ENCODE measurements at regions not wholly inside any gene's neighbourhood (a gene's known extent, or its start where the extent isn't known, plus 50 kb on each side); places are given as distances from the start of the nearest gene placed in this dataset.

- Histone ChIP-seq H3K27ac (no peak overlapping the region), H3K36me3 (ENCODE audit: insufficient read depth in 1 of 2, low read depth in 1 of 2) (no peaks in the 10 kb centered on the region), H3K4me1 (no peaks in the 10 kb centered on the region), H3K27me3 (ENCODE audit: insufficient read depth in 3 of 3, low read length in 2 of 3) (no peaks in the 10 kb centered on the region), H3K9me3 (no peaks in the 10 kb centered on the region), H3K4me3 (no peak overlapping the region)
- WGBS, 3 donors: 82 to 92% (median 84%) methylated on average over 2 of the region's 2 CpGs
- no peak for ATAC-seq
- no peak for DNase-seq
- TF ChIP-seq CTCF (IDR thresholded peaks at IDR 0.05): no peak
- intact Hi-C loops (cut with DNase I): no loop called here
These were observed 298.7 kb upstream of the BRINP1 start for GRCh38 chr9:119667916-119668315.

- no peaks in the 10 kb centered on the region for H3K4me1 ChIP-seq
- no peak overlapping the region for H3K4me3 ChIP-seq
- intact Hi-C loops (cut with DNase I): no loop called here
- H3K9me3 ChIP-seq: no peaks in the 10 kb centered on the region
- H3K27me3 ChIP-seq (ENCODE audit: insufficient read depth in 3 of 3, low read length in 2 of 3): no peaks in the 10 kb centered on the region
- WGBS, 3 donors: 69 to 76% (median 71%) methylated on average over 2 of the region's 2 CpGs
- TF ChIP-seq CTCF (IDR thresholded peaks at IDR 0.05): no peak
- H3K27ac ChIP-seq: no peak overlapping the region
- H3K36me3 ChIP-seq (ENCODE audit: insufficient read depth in 1 of 2, low read depth in 1 of 2): no peaks in the 10 kb centered on the region
- DNase-seq: no peak
- no peak for ATAC-seq
These were observed 297.9 kb upstream of the BRINP1 start for GRCh38 chr9:119667163-119667562.

- Histone ChIP-seq H3K9me3 (no peaks in the 10 kb centered on the region), H3K4me1 (no peaks in the 10 kb centered on the region), H3K27ac (no peak overlapping the region), H3K27me3 (ENCODE audit: insufficient read depth in 3 of 3, low read length in 2 of 3) (no peaks in the 10 kb centered on the region), H3K36me3 (ENCODE audit: insufficient read depth in 1 of 2, low read depth in 1 of 2) (no peaks in the 10 kb centered on the region), H3K4me3 (no peak overlapping the region)
- TF ChIP-seq CTCF (IDR thresholded peaks at IDR 0.05): no peak
- ATAC-seq (no peak), DNase-seq (no peak)
- intact Hi-C loops (cut with DNase I): no loop called here
- 71 to 75% (median 75%) methylated on average over 4 of the region's 4 CpGs for WGBS, 3 donors
These were observed 293.1 kb upstream of the BRINP1 start for GRCh38 chr9:119662329-119662728.

GRCh38 chr9:119652931-119653330 lies 283.7 kb upstream of the BRINP1 start:
- 46 to 62% (median 51%) methylated on average over 5 of the region's 5 CpGs for WGBS, 3 donors
- DNase-seq (no peak), ATAC-seq (no peak)
- Histone ChIP-seq H3K27me3 (ENCODE audit: insufficient read depth in 3 of 3, low read length in 2 of 3) (no peaks in the 10 kb centered on the region), H3K27ac (no peak overlapping the region), H3K9me3 (no peaks in the 10 kb centered on the region), H3K36me3 (ENCODE audit: insufficient read depth in 1 of 2, low read depth in 1 of 2) (no peaks in the 10 kb centered on the region), H3K4me3 (no peak overlapping the region), H3K4me1 (no peaks in the 10 kb centered on the region)
- no peak for TF ChIP-seq CTCF (IDR thresholded peaks at IDR 0.05)
- intact Hi-C loops (cut with DNase I): loop anchor here in 1 of 2 donors (10.0 kb wide), 1 partner anchor 102 kb away; no protein-coding TSS in a partner anchor

- Histone ChIP-seq H3K9me3 (no peaks in the 10 kb centered on the region), H3K27ac (no peak overlapping the region), H3K4me3 (no peak overlapping the region), H3K4me1 (no peaks in the 10 kb centered on the region), H3K36me3 (ENCODE audit: insufficient read depth in 1 of 2, low read depth in 1 of 2) (no peaks in the 10 kb centered on the region), H3K27me3 (ENCODE audit: insufficient read depth in 3 of 3, low read length in 2 of 3) (no peaks in the 10 kb centered on the region)
- intact Hi-C loops (cut with DNase I): no loop called here
- ATAC-seq (no peak), DNase-seq (no peak)
- TF ChIP-seq CTCF (IDR thresholded peaks at IDR 0.05): no peak
These were observed 280.0 kb upstream of the BRINP1 start for GRCh38 chr9:119649205-119649604.

All from psoas muscle (tissue), 7 donors.